ENCODE measurements at regions not wholly inside any gene's neighbourhood (a gene's known extent, or its start where the extent isn't known, plus 50 kb on each side); places are given as distances from the start of the nearest gene placed in this dataset.

- no peak for TF ChIP-seq REST (IDR thresholded peaks at IDR 0.05; ENCODE audit: insufficient replicate concordance, low read depth)
- no peak for TF ChIP-seq GABPA (IDR thresholded peaks at IDR 0.05; ENCODE audit: low read depth)
- TF ChIP-seq SPI1 (IDR thresholded peaks at IDR 0.05; ENCODE audit: borderline replicate concordance, low read depth) = no peak
- TF ChIP-seq POLR2AphosphoS5 (IDR thresholded peaks at IDR 0.05; ENCODE audit: low read depth) = no peak
- no peak for TF ChIP-seq CTCF (IDR thresholded peaks at IDR 0.05; ENCODE audit: insufficient read depth, low read length)
- Histone ChIP-seq H3K27ac (replicated peaks) (no peak overlapping the region), H3K27me3 (ENCODE audit: insufficient read depth, poor library complexity, severe bottlenecking) (no peaks in the 10 kb centered on the region), H3K4me3 (replicated peaks; ENCODE audit: insufficient read depth, low read length) (no peak overlapping the region)
- DNase-seq (ENCODE audit: low read depth in 1 of 2, low spot score in 1 of 2) = no peak
Measured at GRCh38 chr7:115227473-115228235, 305.8 kb downstream of the MDFIC start.

GRCh38 chr7:115226410-115226809 is 304.5 kb downstream of the MDFIC start:
- no peak overlapping the region for H3K27ac ChIP-seq (replicated peaks)
- TF ChIP-seq GABPA (IDR thresholded peaks at IDR 0.05; ENCODE audit: low read depth) (no peak), CTCF (IDR thresholded peaks at IDR 0.05; ENCODE audit: insufficient read depth, low read length) (no peak)
- DNase-seq (ENCODE audit: low read depth in 1 of 2, low spot score in 1 of 2) = no peak
- H3K4me3 ChIP-seq (replicated peaks; ENCODE audit: insufficient read depth, low read length) = no peak overlapping the region
- no peaks in the 10 kb centered on the region for H3K27me3 ChIP-seq (ENCODE audit: insufficient read depth, poor library complexity, severe bottlenecking)

- TF ChIP-seq POLR2AphosphoS5 (IDR thresholded peaks at IDR 0.05; ENCODE audit: low read depth) = no peak
- TF ChIP-seq REST (IDR thresholded peaks at IDR 0.05; ENCODE audit: insufficient replicate concordance, low read depth) = no peak
- no peak for TF ChIP-seq SPI1 (IDR thresholded peaks at IDR 0.05; ENCODE audit: borderline replicate concordance, low read depth)
- no peak for TF ChIP-seq CTCF (IDR thresholded peaks at IDR 0.05; ENCODE audit: insufficient read depth, low read length)
- no peak for TF ChIP-seq GABPA (IDR thresholded peaks at IDR 0.05; ENCODE audit: low read depth)
- Histone ChIP-seq H3K4me3 (replicated peaks; ENCODE audit: insufficient read depth, low read length) (no peak overlapping the region), H3K27ac (replicated peaks) (no peak overlapping the region), H3K27me3 (ENCODE audit: insufficient read depth, poor library complexity, severe bottlenecking) (no peaks in the 10 kb centered on the region)
- no peak for DNase-seq (ENCODE audit: low read depth in 1 of 2, low spot score in 1 of 2)
Measured at GRCh38 chr7:115224922-115225321, 303.0 kb downstream of the MDFIC start.

- TF ChIP-seq CTCF (IDR thresholded peaks at IDR 0.05; ENCODE audit: insufficient read depth, low read length) = no peak
- TF ChIP-seq REST (IDR thresholded peaks at IDR 0.05; ENCODE audit: insufficient replicate concordance, low read depth) = no peak
- TF ChIP-seq GABPA (IDR thresholded peaks at IDR 0.05; ENCODE audit: low read depth) = no peak
- TF ChIP-seq SPI1 (IDR thresholded peaks at IDR 0.05; ENCODE audit: borderline replicate concordance, low read depth) = no peak
- no peaks in the 10 kb centered on the region for H3K27me3 ChIP-seq (ENCODE audit: insufficient read depth, poor library complexity, severe bottlenecking)
- H3K4me3 ChIP-seq (replicated peaks; ENCODE audit: insufficient read depth, low read length) = no peak overlapping the region
- no peak overlapping the region for H3K27ac ChIP-seq (replicated peaks)
- no peak for DNase-seq (ENCODE audit: low read depth in 1 of 2, low spot score in 1 of 2)
Measured at GRCh38 chr7:115223959-115224358, 302.1 kb downstream of the MDFIC start.

All from HL-60 (cell line).